ENCODE measurements at regions not wholly inside any gene's neighbourhood (a gene's known extent, or its start where the extent isn't known, plus 50 kb on each side); places are given as distances from the start of the nearest gene placed in this dataset.

DNA sequence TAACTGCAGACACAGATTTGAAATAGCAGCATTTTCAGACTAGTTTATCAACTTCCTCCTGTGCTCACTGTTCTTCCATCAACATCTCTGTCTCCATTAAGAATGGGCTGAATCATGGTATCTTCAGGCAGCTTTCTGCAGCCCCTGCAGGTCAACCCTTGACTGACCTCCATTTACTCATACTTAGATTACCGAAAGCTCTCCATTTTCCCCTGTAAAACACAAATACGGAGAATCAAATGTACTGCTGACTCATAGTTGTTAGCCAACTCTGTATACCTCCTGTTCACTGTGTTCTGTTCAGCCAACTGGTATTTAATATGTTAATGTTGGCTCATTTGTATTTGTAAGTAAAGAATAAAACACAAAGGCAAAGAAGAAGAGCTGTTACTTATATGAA lies 364.0 kb downstream of the CASP12 start:
- TF ChIP-seq, protein P1, sequence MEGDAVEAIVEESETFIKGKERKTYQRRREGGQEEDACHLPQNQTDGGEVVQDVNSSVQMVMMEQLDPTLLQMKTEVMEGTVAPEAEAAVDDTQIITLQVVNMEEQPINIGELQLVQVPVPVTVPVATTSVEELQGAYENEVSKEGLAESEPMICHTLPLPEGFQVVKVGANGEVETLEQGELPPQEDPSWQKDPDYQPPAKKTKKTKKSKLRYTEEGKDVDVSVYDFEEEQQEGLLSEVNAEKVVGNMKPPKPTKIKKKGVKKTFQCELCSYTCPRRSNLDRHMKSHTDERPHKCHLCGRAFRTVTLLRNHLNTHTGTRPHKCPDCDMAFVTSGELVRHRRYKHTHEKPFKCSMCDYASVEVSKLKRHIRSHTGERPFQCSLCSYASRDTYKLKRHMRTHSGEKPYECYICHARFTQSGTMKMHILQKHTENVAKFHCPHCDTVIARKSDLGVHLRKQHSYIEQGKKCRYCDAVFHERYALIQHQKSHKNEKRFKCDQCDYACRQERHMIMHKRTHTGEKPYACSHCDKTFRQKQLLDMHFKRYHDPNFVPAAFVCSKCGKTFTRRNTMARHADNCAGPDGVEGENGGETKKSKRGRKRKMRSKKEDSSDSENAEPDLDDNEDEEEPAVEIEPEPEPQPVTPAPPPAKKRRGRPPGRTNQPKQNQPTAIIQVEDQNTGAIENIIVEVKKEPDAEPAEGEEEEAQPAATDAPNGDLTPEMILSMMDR (IDR thresholded peaks at IDR 0.05; ENCODE audit: insufficient read depth, low read depth, low read length): no peak
- TF ChIP-seq EZH2 (IDR thresholded peaks at IDR 0.05; ENCODE audit: insufficient read depth, low read length): no peak
